ENCODE measurements at regions not wholly inside any gene's neighbourhood (a gene's known extent, or its start where the extent isn't known, plus 50 kb on each side); places are given as distances from the start of the nearest gene placed in this dataset.

DNA sequence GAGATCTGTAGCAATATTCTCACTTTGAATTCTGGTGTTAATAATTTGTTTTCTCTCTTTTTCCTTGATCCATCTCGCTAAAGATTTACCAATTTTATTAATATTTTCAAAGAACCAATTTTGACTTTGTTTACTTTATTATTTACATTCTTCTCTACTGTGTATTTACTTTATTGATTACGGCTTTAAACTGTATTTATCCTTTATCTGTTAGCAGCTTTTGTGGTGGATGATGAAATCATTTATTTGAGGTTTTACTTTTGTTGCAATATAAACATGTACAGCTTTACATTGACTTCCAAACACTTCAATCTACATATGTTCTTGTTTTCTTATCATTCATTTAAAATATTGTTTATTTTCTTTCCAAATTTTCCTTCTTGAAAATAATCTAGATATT, 719.9 kb downstream of the ADCYAP1 start:
- H3K4me3 ChIP-seq (ENCODE audit: low read length) = no peak overlapping the region
- DNase-seq (ENCODE audit: low read depth) = no peak
- TF ChIP-seq, protein P1, sequence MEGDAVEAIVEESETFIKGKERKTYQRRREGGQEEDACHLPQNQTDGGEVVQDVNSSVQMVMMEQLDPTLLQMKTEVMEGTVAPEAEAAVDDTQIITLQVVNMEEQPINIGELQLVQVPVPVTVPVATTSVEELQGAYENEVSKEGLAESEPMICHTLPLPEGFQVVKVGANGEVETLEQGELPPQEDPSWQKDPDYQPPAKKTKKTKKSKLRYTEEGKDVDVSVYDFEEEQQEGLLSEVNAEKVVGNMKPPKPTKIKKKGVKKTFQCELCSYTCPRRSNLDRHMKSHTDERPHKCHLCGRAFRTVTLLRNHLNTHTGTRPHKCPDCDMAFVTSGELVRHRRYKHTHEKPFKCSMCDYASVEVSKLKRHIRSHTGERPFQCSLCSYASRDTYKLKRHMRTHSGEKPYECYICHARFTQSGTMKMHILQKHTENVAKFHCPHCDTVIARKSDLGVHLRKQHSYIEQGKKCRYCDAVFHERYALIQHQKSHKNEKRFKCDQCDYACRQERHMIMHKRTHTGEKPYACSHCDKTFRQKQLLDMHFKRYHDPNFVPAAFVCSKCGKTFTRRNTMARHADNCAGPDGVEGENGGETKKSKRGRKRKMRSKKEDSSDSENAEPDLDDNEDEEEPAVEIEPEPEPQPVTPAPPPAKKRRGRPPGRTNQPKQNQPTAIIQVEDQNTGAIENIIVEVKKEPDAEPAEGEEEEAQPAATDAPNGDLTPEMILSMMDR (conservative IDR thresholded peaks at IDR 0.05; ENCODE audit: low read depth, low read length) = no peak

DNA sequence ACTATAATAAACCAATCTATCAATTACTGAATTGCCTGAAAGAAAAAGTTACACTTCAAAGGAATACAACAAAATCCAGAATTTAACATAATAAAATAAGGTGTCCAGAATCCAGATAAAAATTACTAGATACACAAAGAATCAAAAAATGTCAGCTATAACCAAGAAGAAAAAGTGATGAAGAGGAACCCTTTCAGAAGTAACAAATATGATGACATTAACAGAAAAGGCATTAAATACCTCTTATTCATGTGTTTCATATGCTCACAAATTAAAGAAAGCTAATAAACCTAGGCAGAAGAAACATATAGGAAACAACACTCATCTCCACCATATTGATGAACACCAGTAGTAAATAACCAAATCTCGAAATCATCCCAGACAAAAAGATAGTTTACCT, 722.8 kb downstream of the ADCYAP1 start:
- DNase-seq (ENCODE audit: low read depth) = no peak
- TF ChIP-seq, protein P1 (conservative IDR thresholded peaks at IDR 0.05; ENCODE audit: low read depth, low read length) = no peak

DNA sequence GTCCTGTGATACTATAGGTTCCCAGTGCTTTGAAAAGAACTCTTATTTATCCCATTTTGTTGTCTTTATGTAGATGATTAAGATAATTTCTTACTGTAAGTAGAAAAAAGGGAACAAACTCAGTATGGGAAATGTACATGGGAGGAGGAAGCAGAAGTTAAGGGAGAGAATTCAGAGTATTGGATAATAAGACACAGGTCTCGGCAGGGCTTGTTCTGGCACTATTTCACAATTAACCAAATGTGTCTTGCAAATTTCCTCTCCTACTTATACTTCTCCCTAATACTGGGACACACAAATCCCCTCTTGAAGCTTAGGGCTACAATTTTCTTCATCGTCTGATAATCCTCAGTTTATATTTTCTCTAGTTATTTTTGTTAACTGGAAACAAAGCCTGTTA, 744.0 kb downstream of the ADCYAP1 start:
- H3K4me3 ChIP-seq (ENCODE audit: low read length) = no peak overlapping the region
- TF ChIP-seq, protein P1 (conservative IDR thresholded peaks at IDR 0.05; ENCODE audit: low read depth, low read length) = no peak
- DNase-seq (ENCODE audit: low read depth) = no peak

More for the DNA sequence above, 722.8 kb downstream of the ADCYAP1 start:
- no peak overlapping the region for H3K4me3 ChIP-seq (ENCODE audit: low read length)

DNA sequence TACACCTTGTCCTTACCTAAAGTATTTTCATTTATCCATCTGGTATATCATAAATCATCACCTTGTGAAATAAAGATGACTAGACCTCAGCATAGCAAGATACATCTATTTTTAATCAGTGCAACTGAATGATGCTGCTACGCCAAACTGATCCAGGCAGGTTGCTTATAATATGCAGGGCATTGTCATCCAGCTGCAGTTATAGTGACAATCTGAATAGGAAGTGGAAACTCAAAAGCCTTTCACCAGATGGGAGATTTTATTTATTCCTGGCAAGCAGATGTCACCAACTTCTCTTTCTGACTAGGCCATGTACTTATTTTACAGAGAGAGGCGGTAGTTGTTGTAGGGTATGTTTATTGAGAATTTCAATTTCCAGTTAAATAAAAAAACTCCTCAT, 747.3 kb downstream of the ADCYAP1 start:
- TF ChIP-seq, protein P1 (conservative IDR thresholded peaks at IDR 0.05; ENCODE audit: low read depth, low read length) = no peak
- no peak for DNase-seq (ENCODE audit: low read depth)
- no peak overlapping the region for H3K4me3 ChIP-seq (ENCODE audit: low read length)

DNA sequence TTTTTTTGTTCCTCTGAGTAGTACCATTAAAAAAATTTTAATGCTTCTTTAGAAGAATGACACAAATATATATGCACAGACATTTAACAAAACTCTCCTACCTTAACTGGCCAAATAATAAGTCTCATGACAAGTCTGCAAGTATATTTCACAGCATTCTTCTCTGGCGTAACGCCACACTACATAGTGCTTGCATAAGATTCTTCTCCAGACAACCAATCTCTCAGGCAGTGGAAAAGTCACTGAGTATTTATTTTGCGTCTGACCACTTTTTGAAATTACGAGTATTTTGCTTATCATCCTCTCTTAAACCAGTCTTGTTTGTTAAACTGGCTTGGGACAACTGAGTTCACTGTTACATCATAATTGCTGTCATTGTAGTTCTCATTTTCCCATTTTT, 749.2 kb downstream of the ADCYAP1 start:
- TF ChIP-seq, protein P1 (conservative IDR thresholded peaks at IDR 0.05; ENCODE audit: low read depth, low read length) = no peak
- no peak for DNase-seq (ENCODE audit: low read depth)
- no peak overlapping the region for H3K4me3 ChIP-seq (ENCODE audit: low read length)

DNA sequence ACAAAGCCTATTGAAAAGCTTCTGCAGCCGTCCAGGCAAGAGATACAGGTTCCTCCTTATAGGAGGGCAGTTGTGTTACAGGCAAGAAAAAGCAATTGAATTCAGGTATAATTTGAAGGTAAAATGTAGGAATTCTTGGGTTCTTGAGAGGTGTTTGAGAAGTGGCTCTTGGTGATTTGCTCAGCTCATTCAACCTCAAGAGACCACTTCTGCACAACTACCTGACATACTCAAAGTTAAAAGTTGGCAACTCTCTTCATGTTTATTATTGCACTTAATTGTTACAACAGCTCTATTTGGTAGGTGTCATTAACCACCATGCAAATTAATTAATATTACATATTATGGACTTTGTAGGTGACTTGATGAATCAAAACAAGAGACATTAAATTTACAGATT, 753.2 kb downstream of the ADCYAP1 start:
- H3K4me3 ChIP-seq (ENCODE audit: low read length) = no peak overlapping the region
- TF ChIP-seq, protein P1 (conservative IDR thresholded peaks at IDR 0.05; ENCODE audit: low read depth, low read length) = no peak
- DNase-seq (ENCODE audit: low read depth) = no peak

DNA sequence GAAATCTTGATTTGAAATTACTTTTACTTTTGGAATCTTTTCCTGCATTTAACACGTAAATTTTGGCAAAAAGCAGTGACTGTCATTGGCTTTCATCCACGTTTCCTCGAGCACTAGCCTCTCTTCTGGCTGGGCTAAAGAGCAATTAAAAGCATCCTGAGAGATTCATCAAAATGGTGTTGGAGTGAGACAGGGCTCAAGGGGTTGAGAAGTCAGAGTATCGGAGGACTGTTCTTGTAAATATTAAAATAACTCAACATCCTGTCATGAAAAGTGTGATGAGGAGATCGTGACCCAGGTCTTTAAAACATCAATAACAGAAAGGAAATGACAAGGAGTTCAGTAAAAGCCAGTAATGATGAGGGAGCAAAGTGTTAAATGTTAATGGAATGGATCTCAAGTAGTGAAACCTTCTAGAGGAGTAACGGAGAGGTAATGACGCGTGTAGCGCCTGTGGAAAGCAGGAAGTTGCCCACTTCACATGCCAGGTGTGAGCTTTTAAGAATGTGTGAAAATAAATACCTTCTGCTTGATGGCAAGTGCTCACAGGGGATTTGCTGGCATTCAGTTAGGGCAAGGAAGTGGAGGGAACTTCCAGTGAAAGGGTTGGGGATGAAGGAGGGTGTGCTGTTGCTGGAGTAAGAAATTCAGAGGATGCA, 754.4 kb downstream of the ADCYAP1 start:
- no peak overlapping the region for H3K4me3 ChIP-seq (ENCODE audit: low read length)
- TF ChIP-seq, protein P1 (conservative IDR thresholded peaks at IDR 0.05; ENCODE audit: low read depth, low read length) = no peak
- DNase-seq (ENCODE audit: low read depth) = no peak

All from retinal pigment epithelial cell (primary cell).